Esophagus squamous epithelium (tissue), 5 donors: ENCODE measurements at regions not wholly inside any gene's neighbourhood (a gene's known extent, or its start where the extent isn't known, plus 50 kb on each side); places are given as distances from the start of the nearest gene placed in this dataset.

Experiments used
- DNase-seq: peaks from one replicate; lab custom pipeline; 2025; lab: John Stamatoyannopoulos, UW
- H3K27ac ChIP-seq, 4 donors: fragments of 200-600 bp; sonication (generic); one replicate each; pipeline ENCODE4 v1.5.1; 2016 to 2019; ENCODE audit warnings: mild to moderate bottlenecking in 1 of 4
- H3K27me3 ChIP-seq, 4 donors: fragments of 200-600 bp; sonication (generic); 1 replicate in 3 of 4; 2 replicates in 1 of 4; pipeline versions ENCODE4 v1.5.1 to v1.6.0; 2017 to 2021; ENCODE audit warnings: antibody characterized with exemption in 1 of 4
- H3K36me3 ChIP-seq, 3 donors: fragments of 200-600 bp; sonication (generic); one replicate each; pipeline ENCODE4 v1.5.1; 2016 to 2019
- H3K4me1 ChIP-seq, 3 donors: fragments of 200-600 bp; sonication (generic); one replicate each; pipeline ENCODE4 v1.5.1; 2017 to 2019
- H3K4me3 ChIP-seq, 4 donors: fragments of 200-600 bp; sonication (generic); 1 replicate in 3 of 4; 2 replicates in 1 of 4; pipeline ENCODE4 v1.5.1; 2016 to 2019; ENCODE audit warnings: mild to moderate bottlenecking in 2 of 4, moderate library complexity in 1 of 4
- H3K9me3 ChIP-seq, 3 donors: fragments of 200-600 bp; sonication (generic); one replicate each; pipeline ENCODE4 v1.5.1; 2016 to 2019
- CTCF ChIP-seq, 6 experiments: fragments of 450-650 bp in 4 of 6; fragments of 200-600 bp in 2 of 6; sonication (generic) in 2 of 6; IDR thresholded peaks; one replicate each; pipeline ENCODE4 v1.5.1; 2016 to 2019; ENCODE audit warnings: antibody characterized with exemption in 6 of 6, mild to moderate bottlenecking in 4 of 6, moderate library complexity in 4 of 6
- POLR2A ChIP-seq, 4 donors: fragments of 450-650 bp; IDR thresholded peaks; one replicate each; pipeline ENCODE4 v1.6.1; 2017; ENCODE audit warnings: antibody characterized with exemption in 4 of 4, mild to moderate bottlenecking in 4 of 4, moderate library complexity in 3 of 4
- WGBS, 2 donors: methylation state at CpG; one replicate each; pipeline ENCODE4 v1.1.5; 2018; 5-methylcytosine and 5-hydroxymethylcytosine counted together
- intact Hi-C: fragments of 100-400 bp; cut with DNase I; formaldehyde crosslinking; loops from one replicate; pipeline ENCODE4 v1.15.0; 2022
- donor health status: DM: yes; HTN: yes; CAD: no.

GRCh38 chr4:56220261-56220660 is 167.0 kb downstream of the AASDH start:
- H3K9me3 ChIP-seq = no peaks in the 10 kb centered on the region
- no peaks in the 10 kb centered on the region for H3K36me3 ChIP-seq
- intact Hi-C loops = no loop called here
- H3K27me3 ChIP-seq = no peaks in the 10 kb centered on the region
- no peak overlapping the region for H3K4me3 ChIP-seq
- 59 to 63% methylated on average over 3 of the region's 3 CpGs for WGBS, 2 donors
- no peak for TF ChIP-seq POLR2A (IDR thresholded peaks at IDR 0.05)
- no peak for TF ChIP-seq CTCF (IDR thresholded peaks at IDR 0.05)
- no peak for DNase-seq
- H3K27ac ChIP-seq = no peak overlapping the region
- H3K4me1 ChIP-seq = peaks cover 0 to 9% (median 7%) of the 10 kb centered on the region in 3 donors

- H3K4me1 ChIP-seq = peaks cover 0 to 9% (median 7%) of the 10 kb centered on the region in 3 donors
- 71 to 90% methylated on average over 3 of the region's 3 CpGs for WGBS, 2 donors
- DNase-seq = no peak
- no peak overlapping the region for H3K27ac ChIP-seq
- H3K4me3 ChIP-seq = no peak overlapping the region
- TF ChIP-seq CTCF (IDR thresholded peaks at IDR 0.05) = no peak
- no peak for TF ChIP-seq POLR2A (IDR thresholded peaks at IDR 0.05)
- H3K9me3 ChIP-seq = no peaks in the 10 kb centered on the region
- intact Hi-C loops = no loop called here
- H3K36me3 ChIP-seq = no peaks in the 10 kb centered on the region
- no peaks in the 10 kb centered on the region for H3K27me3 ChIP-seq
Observed at GRCh38 chr4:56219447-56219846, 167.8 kb downstream of the AASDH start.

GRCh38 chr4:56218230-56218895 is 168.9 kb downstream of the AASDH start:
- 48 to 62% methylated on average over 2 of the region's 2 CpGs for WGBS, 2 donors
- intact Hi-C loops = no loop called here
- H3K4me1 ChIP-seq = peaks cover 0 to 9% (median 7%) of the 10 kb centered on the region in 3 donors

GRCh38 chr4:56217343-56217890 is 169.9 kb downstream of the AASDH start:
- WGBS, 2 donors = 58 to 81% methylated on average over 3 of the region's 3 CpGs
- no peak overlapping the region for H3K4me3 ChIP-seq
- H3K27ac ChIP-seq = no peak overlapping the region
- no peaks in the 10 kb centered on the region for H3K27me3 ChIP-seq
- no peaks in the 10 kb centered on the region for H3K36me3 ChIP-seq
- intact Hi-C loops = no loop called here
- peaks cover 0 to 9% (median 7%) of the 10 kb centered on the region in 3 donors for H3K4me1 ChIP-seq
- TF ChIP-seq CTCF (IDR thresholded peaks at IDR 0.05) (no peak), POLR2A (IDR thresholded peaks at IDR 0.05) (no peak)
- no peak for DNase-seq
- no peaks in the 10 kb centered on the region for H3K9me3 ChIP-seq

More at GRCh38 chr4:56218230-56218895, 168.9 kb downstream of the AASDH start:
- Histone ChIP-seq H3K27ac (no peak overlapping the region), H3K4me3 (no peak overlapping the region), H3K27me3 (no peaks in the 10 kb centered on the region), H3K9me3 (no peaks in the 10 kb centered on the region), H3K36me3 (no peaks in the 10 kb centered on the region)
- TF ChIP-seq POLR2A (IDR thresholded peaks at IDR 0.05) (no peak), CTCF (IDR thresholded peaks at IDR 0.05) (no peak)
- DNase-seq = no peak

- no peak for DNase-seq
- Histone ChIP-seq H3K4me1 (peaks cover 0 to 9% (median 7%) of the 10 kb centered on the region in 3 donors), H3K27me3 (no peaks in the 10 kb centered on the region), H3K27ac (peak overlapping the region in 2 of 4 donors; percentile 21 to 57), H3K9me3 (peaks cover 0 to 9% (median 4%) of the 10 kb centered on the region in 3 donors), H3K36me3 (no peaks in the 10 kb centered on the region), H3K4me3 (no peak overlapping the region)
- no peak for TF ChIP-seq POLR2A (IDR thresholded peaks at IDR 0.05)
- TF ChIP-seq CTCF (IDR thresholded peaks at IDR 0.05) = no peak
- intact Hi-C loops = no loop called here
- 23 to 28% methylated on average over 3 of the region's 3 CpGs for WGBS, 2 donors
Observed at GRCh38 chr4:56215901-56216300, 171.4 kb downstream of the AASDH start.
